AG09309 (cell line): ENCODE measurements at regions not wholly inside any gene's neighbourhood (a gene's known extent, or its start where the extent isn't known, plus 50 kb on each side); places are given as distances from the start of the nearest gene placed in this dataset.

Experiments used
- DNase-seq: peaks from one replicate; pipeline ENCODE4 v3.0.0-alpha.2; 2010; ENCODE audit warnings: low read depth
- H3K4me3 ChIP-seq: 2 replicates; pipeline ENCODE4 v1.5.1; 2011; ENCODE audit warnings: mild to moderate bottlenecking, low read depth, low read length, moderate library complexity; ENCODE audit not compliant: control insufficient read depth
- CTCF ChIP-seq: IDR thresholded peaks from 2 replicates; pipeline ENCODE4 v1.5.1; 2011; ENCODE audit warnings: mild to moderate bottlenecking, low read depth, low read length, inconsistent platforms; ENCODE audit not compliant: insufficient read depth, control insufficient read depth; ENCODE audit errors: missing control alignments

- no peak overlapping the region for H3K4me3 ChIP-seq
- DNase-seq = no peak
- TF ChIP-seq CTCF = no peak
Observed at GRCh38 chr9:87425202-87425601, 72.5 kb upstream of the DAPK1 start.

- TF ChIP-seq CTCF = no peak
- H3K4me3 ChIP-seq = no peak overlapping the region
- DNase-seq = no peak
Observed at GRCh38 chr9:87427851-87428506, 69.7 kb upstream of the DAPK1 start.

GRCh38 chr9:87428659-87429058 lies 69.0 kb upstream of the DAPK1 start:
- H3K4me3 ChIP-seq = no peak overlapping the region
- no peak for DNase-seq
- TF ChIP-seq CTCF = no peak

DNA sequence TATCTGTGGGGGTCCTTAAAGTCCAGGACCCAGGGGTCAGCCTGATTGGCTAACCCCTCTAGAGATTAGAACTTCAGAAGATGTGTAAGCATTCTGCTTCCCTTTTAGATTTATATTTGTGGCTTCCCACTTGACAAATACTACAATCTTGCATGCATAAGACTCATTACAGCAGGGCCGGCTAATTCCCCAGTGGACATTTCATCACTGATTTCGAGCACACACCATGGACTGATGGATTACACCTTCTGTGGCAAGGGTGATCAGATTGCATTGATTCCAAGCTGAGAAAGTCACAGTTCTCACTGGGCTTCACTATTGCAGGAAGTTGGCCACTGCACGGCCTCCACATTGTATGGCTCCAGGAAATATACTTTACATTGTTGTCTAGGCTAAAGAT lies 65.8 kb upstream of the DAPK1 start:
- DNase-seq = no peak
- H3K4me3 ChIP-seq = no peak overlapping the region
- TF ChIP-seq CTCF = no peak

DNA sequence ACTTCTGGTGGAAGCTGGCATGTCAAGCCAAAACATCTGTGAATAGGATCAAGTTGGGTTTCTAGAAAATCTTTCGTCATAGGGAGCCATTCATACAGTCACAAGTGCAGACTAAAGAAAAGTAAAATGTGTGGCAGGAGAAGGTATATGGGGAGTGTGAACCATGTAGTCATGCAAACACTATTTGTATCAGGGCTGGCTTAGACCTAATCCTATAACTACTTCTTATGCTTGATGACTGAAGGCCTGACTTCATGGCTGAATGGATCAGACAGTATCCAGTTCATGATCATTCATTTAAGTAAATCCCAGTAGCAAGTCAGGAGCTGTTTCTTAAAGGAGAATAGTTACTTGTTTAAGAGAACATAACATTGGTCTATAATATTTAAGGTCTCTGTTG lies 63.8 kb upstream of the DAPK1 start:
- no peak overlapping the region for H3K4me3 ChIP-seq
- DNase-seq = no peak
- TF ChIP-seq CTCF = no peak

DNA sequence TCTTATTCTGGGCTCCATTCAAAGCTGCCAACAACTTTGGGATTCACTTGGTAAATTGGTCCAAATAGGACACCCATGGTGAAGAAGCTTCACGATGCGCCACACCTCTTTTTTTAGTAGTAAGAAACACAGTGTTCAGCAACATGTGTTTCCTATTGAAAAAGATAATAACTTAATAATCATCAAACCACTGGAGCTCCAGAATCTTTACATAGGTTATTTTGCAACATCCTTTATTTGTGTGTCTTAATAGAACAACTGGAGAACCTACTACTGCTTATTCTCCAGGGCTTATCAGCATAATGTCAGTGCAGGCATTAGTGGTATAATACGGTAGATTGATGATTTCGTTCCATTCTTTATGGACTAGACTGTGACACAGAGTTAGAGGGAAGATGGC lies 63.3 kb upstream of the DAPK1 start:
- DNase-seq = no peak
- no peak overlapping the region for H3K4me3 ChIP-seq
- no peak for TF ChIP-seq CTCF
